Spleen (tissue), 7 donors: ENCODE measurements at regions not wholly inside any gene's neighbourhood (a gene's known extent, or its start where the extent isn't known, plus 50 kb on each side); places are given as distances from the start of the nearest gene placed in this dataset.

ENCODE experiments used
- POLR2A ChIP-seq, 3 donors: fragments of 450-650 bp; IDR thresholded peaks; one replicate each; pipeline ENCODE4 v1.5.1; 2017; ENCODE audit warnings: antibody characterized with exemption in 3 of 3, mild to moderate bottlenecking in 1 of 3
- TF ChIP-seq, protein P1 (sequence below), 11 experiments: fragments of 200-600 bp in 7 of 11; fragments of 450-650 bp in 4 of 11; sonication (generic) in 4 of 11; IDR thresholded peaks in 8 of 11; conservative IDR thresholded peaks in 3 of 11; 1 replicate in 7 of 11; 2 replicates in 4 of 11; pipeline versions ENCODE4 v1.4.0 to v1.8.0; 2016 to 2021; ENCODE audit warnings: antibody characterized with exemption in 11 of 11, inconsistent platforms in 4 of 11, mild to moderate bottlenecking in 1 of 11
- donor health status: DM: no; HTN: no; CAD: no; lungs with moderate emphysema.
- donor health status: DM: no; HTN: no; CAD: no.
- donor health status: DM: no; HTN: no; CAD: no.

GRCh38 chr4:163709601-163710000 lies 215.1 kb downstream of the TMA16 start:
- TF ChIP-seq POLR2A (IDR thresholded peaks at IDR 0.05) = no peak
- TF ChIP-seq, protein P1, sequence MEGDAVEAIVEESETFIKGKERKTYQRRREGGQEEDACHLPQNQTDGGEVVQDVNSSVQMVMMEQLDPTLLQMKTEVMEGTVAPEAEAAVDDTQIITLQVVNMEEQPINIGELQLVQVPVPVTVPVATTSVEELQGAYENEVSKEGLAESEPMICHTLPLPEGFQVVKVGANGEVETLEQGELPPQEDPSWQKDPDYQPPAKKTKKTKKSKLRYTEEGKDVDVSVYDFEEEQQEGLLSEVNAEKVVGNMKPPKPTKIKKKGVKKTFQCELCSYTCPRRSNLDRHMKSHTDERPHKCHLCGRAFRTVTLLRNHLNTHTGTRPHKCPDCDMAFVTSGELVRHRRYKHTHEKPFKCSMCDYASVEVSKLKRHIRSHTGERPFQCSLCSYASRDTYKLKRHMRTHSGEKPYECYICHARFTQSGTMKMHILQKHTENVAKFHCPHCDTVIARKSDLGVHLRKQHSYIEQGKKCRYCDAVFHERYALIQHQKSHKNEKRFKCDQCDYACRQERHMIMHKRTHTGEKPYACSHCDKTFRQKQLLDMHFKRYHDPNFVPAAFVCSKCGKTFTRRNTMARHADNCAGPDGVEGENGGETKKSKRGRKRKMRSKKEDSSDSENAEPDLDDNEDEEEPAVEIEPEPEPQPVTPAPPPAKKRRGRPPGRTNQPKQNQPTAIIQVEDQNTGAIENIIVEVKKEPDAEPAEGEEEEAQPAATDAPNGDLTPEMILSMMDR (IDR thresholded peaks at IDR 0.05 in 8 of 11, conservative IDR thresholded peaks at IDR 0.05 in 3 of 11) = no peak
